HG03558 (cell line): ENCODE measurements at regions not wholly inside any gene's neighbourhood (a gene's known extent, or its start where the extent isn't known, plus 50 kb on each side); places are given as distances from the start of the nearest gene placed in this dataset.
"Not testable (repeated sequence)": the region's sequence is repeated elsewhere in the genome, so short reads cannot be mapped to it uniquely, and the experiment has no call there.

Source experiments
- ATAC-seq: cut with Tn5 transposase; IDR thresholded peaks from one replicate; pipeline ENCODE4 v1.9.1; 2021; ENCODE audit warnings: moderate number of reproducible peaks; ENCODE audit not compliant: unreplicated experiment; ENCODE audit errors: extremely low read depth

GRCh38 chr4:148693913-148694649 is 251.9 kb upstream of the NR3C2 start:
- no peak for ATAC-seq

- ATAC-seq, result no peak
Observed at GRCh38 chr4:148692242-148692641, 250.0 kb upstream of the NR3C2 start.

GRCh38 chr4:148686449-148686848 is 244.2 kb upstream of the NR3C2 start:
- ATAC-seq, result no peak

GRCh38 chr4:148684638-148685037 is 242.4 kb upstream of the NR3C2 start:
- ATAC-seq, result no peak

- no peak for ATAC-seq
Observed at GRCh38 chr4:148680884-148681283, 238.7 kb upstream of the NR3C2 start.

- no peak for ATAC-seq
Observed at GRCh38 chr4:148676344-148676743, 234.1 kb upstream of the NR3C2 start.

- ATAC-seq, result no peak
Observed at GRCh38 chr4:148674876-148675275, 232.7 kb upstream of the NR3C2 start.

- ATAC-seq, result no peak
Observed at GRCh38 chr4:148664636-148665035, 222.4 kb upstream of the NR3C2 start.

GRCh38 chr4:148654131-148654530 is 211.9 kb upstream of the NR3C2 start:
- no peak for ATAC-seq

- ATAC-seq, result no peak
Observed at GRCh38 chr4:148653681-148654080, 211.5 kb upstream of the NR3C2 start.

GRCh38 chr4:148651991-148652390 is 209.8 kb upstream of the NR3C2 start:
- no peak for ATAC-seq

GRCh38 chr4:148649652-148650331 is 207.6 kb upstream of the NR3C2 start:
- ATAC-seq, result no peak

GRCh38 chr4:148643851-148644250 is 201.6 kb upstream of the NR3C2 start:
- ATAC-seq, result no peak

GRCh38 chr4:148642907-148643306 is 200.7 kb upstream of the NR3C2 start:
- ATAC-seq, result no peak

GRCh38 chr4:148638079-148638478 is 195.9 kb upstream of the NR3C2 start:
- ATAC-seq, result not testable (repeated sequence)

- not testable (repeated sequence) for ATAC-seq
Observed at GRCh38 chr4:148637453-148637852, 195.2 kb upstream of the NR3C2 start.

GRCh38 chr4:148634476-148634875 is 192.3 kb upstream of the NR3C2 start:
- ATAC-seq, result no peak

- no peak for ATAC-seq
Observed at GRCh38 chr4:148633720-148634119, 191.5 kb upstream of the NR3C2 start.

GRCh38 chr4:148632476-148632875 is 190.3 kb upstream of the NR3C2 start:
- ATAC-seq, result no peak

GRCh38 chr4:148630051-148630450 is 187.8 kb upstream of the NR3C2 start:
- no peak for ATAC-seq

- ATAC-seq, result no peak
Observed at GRCh38 chr4:148618856-148619255, 176.6 kb upstream of the NR3C2 start.

- ATAC-seq, result no peak
Observed at GRCh38 chr4:148608968-148609367, 166.8 kb upstream of the NR3C2 start.
